OCI-LY1 (cell line): ENCODE measurements at regions not wholly inside any gene's neighbourhood (a gene's known extent, or its start where the extent isn't known, plus 50 kb on each side); places are given as distances from the start of the nearest gene placed in this dataset.

Experiments
- H2AFZ ChIP-seq: fragments of 200-600 bp; sonication (generic), shearing (Covaris generic); 2 replicates; pipeline ENCODE4 v1.6.0; 2014; ENCODE audit warnings: antibody characterized with exemption, mild to moderate bottlenecking, low read length
- H3F3A ChIP-seq: fragments of 200-600 bp; sonication (generic), shearing (Covaris generic); 2 replicates; pipeline ENCODE4 v1.6.0; 2014; ENCODE audit warnings: mild to moderate bottlenecking, antibody characterized with exemption, low read length, moderate library complexity; ENCODE audit not compliant: insufficient read depth
- H3K27ac ChIP-seq: fragments of 200-600 bp; sonication (generic); 2 replicates; pipeline ENCODE4 v1.5.1; 2014; ENCODE audit warnings: low read length, mixed run types, mild to moderate bottlenecking, low read depth; ENCODE audit not compliant: poor library complexity, severe bottlenecking
- H3K27me3 ChIP-seq: fragments of 200-600 bp; sonication (generic); 2 replicates; pipeline ENCODE4 v1.6.0; 2014; ENCODE audit warnings: antibody characterized with exemption, mild to moderate bottlenecking, low read length, moderate library complexity; ENCODE audit not compliant: insufficient read depth
- H3K36me3 ChIP-seq: fragments of 200-600 bp; sonication (generic); 2 replicates; pipeline ENCODE4 v1.6.1; 2014; ENCODE audit warnings: mild to moderate bottlenecking, antibody characterized with exemption, low read length, moderate library complexity, mixed read lengths; ENCODE audit not compliant: insufficient read depth
- H3K4me1 ChIP-seq: fragments of 200-600 bp; sonication (generic); 2 replicates; pipeline ENCODE4 v1.5.1; 2014; ENCODE audit warnings: mild to moderate bottlenecking, low read length, moderate library complexity; ENCODE audit not compliant: insufficient read depth, severe bottlenecking
- H3K4me2 ChIP-seq: fragments of 200-600 bp; sonication (generic), shearing (Covaris generic); 2 replicates; pipeline ENCODE4 v1.6.1; 2014; ENCODE audit warnings: low read length
- H3K4me3 ChIP-seq: fragments of 200-600 bp; sonication (generic); 2 replicates; pipeline ENCODE4 v1.5.1; 2014; ENCODE audit warnings: low read length, low read depth, mild to moderate bottlenecking, mixed read lengths; ENCODE audit not compliant: poor library complexity, severe bottlenecking
- H3K79me2 ChIP-seq: fragments of 200-600 bp; shearing (Covaris generic); 2 replicates; pipeline ENCODE4 v1.6.1; 2016; ENCODE audit warnings: mixed run types, low read length, mixed read lengths; ENCODE audit not compliant: insufficient read depth
- H3K9ac ChIP-seq: fragments of 200-600 bp; sonication (generic), shearing (Covaris generic); 2 replicates; pipeline ENCODE4 v1.6.1; 2014; ENCODE audit warnings: mild to moderate bottlenecking, low read length, mixed read lengths
- H3K9me2 ChIP-seq: fragments of 200-600 bp; sonication (generic), shearing (Covaris generic); 2 replicates; pipeline ENCODE4 v1.6.1; 2014; ENCODE audit warnings: low read depth, mild to moderate bottlenecking, low read length, mixed read lengths
- H3K9me3 ChIP-seq: fragments of 200-600 bp; shearing (Covaris generic); 2 replicates; pipeline ENCODE4 v1.6.1; 2014; ENCODE audit warnings: low read length, mixed read lengths
- H4K20me1 ChIP-seq: fragments of 200-600 bp; sonication (generic), shearing (Covaris generic); 2 replicates; pipeline ENCODE4 v1.6.0; 2016; ENCODE audit warnings: mild to moderate bottlenecking, low read length; ENCODE audit not compliant: insufficient read depth
- CTCF ChIP-seq: fragments of 200-600 bp; sonication (generic), shearing (Covaris generic); IDR thresholded peaks from 2 replicates; pipeline ENCODE4 v1.5.1; 2017; ENCODE audit warnings: mild to moderate bottlenecking, antibody characterized with exemption, low read length, moderate library complexity, mixed read lengths
- EZH2 ChIP-seq: fragments of 200-600 bp; sonication (generic), shearing (Covaris generic); IDR thresholded peaks from 2 replicates; pipeline ENCODE4 v1.8.0; 2017; ENCODE audit warnings: borderline replicate concordance, mixed run types, mild to moderate bottlenecking, antibody characterized with exemption, low read length, moderate library complexity, mixed read lengths

- H3F3A ChIP-seq: no peaks in the 10 kb centered on the region
Observed at GRCh38 chr10:105682911-105683310, 1041.8 kb downstream of the SORCS3 start.

DNA sequence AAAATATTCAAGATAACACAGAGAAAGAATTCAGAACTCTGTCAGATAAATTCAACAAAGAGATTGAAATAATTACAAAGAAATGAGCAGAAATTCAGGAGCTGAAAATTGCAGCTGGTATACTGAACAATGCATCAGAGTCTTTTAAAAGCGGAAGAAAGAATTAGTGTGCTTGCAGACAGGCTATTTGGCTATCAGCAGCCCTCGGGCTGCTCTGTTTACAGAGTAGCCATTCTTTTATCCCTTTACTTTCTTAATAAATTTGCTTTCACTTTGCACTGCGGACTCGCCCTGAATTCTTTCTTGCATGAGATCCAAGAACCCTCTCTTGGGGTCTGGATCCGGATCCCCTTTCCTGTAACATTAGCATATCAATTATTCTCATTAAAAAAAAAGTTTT lies 1040.0 kb downstream of the SORCS3 start:
- H3K4me3 ChIP-seq: no peak overlapping the region
- no peaks in the 10 kb centered on the region for H3K27me3 ChIP-seq
- H3K4me1 ChIP-seq: no peaks in the 10 kb centered on the region
- H3K9me2 ChIP-seq: no peaks in the 10 kb centered on the region
- H3K79me2 ChIP-seq: no peaks in the 10 kb centered on the region
- no peaks in the 10 kb centered on the region for H3K36me3 ChIP-seq
- H4K20me1 ChIP-seq: no peaks in the 10 kb centered on the region
- H3F3A ChIP-seq: no peaks in the 10 kb centered on the region
- TF ChIP-seq CTCF: no peak
- TF ChIP-seq EZH2: no peak
- H3K27ac ChIP-seq: no peak overlapping the region
- H3K9ac ChIP-seq: no peak overlapping the region
- H3K4me2 ChIP-seq: no peak overlapping the region
- no peak overlapping the region for H2AFZ ChIP-seq
- H3K9me3 ChIP-seq: no peaks in the 10 kb centered on the region

More at GRCh38 chr10:105682911-105683310, 1041.8 kb downstream of the SORCS3 start:
- H3K36me3 ChIP-seq: no peaks in the 10 kb centered on the region
- H3K9ac ChIP-seq: no peak overlapping the region
- no peaks in the 10 kb centered on the region for H3K9me3 ChIP-seq
- TF ChIP-seq CTCF: no peak
- TF ChIP-seq EZH2: no peak
- H2AFZ ChIP-seq: no peak overlapping the region
- no peak overlapping the region for H3K27ac ChIP-seq
- H4K20me1 ChIP-seq: no peaks in the 10 kb centered on the region
- no peaks in the 10 kb centered on the region for H3K27me3 ChIP-seq
- no peaks in the 10 kb centered on the region for H3K79me2 ChIP-seq
- no peaks in the 10 kb centered on the region for H3K4me1 ChIP-seq
- H3K4me3 ChIP-seq: no peak overlapping the region
- H3K4me2 ChIP-seq: no peak overlapping the region
- no peaks in the 10 kb centered on the region for H3K9me2 ChIP-seq

DNA sequence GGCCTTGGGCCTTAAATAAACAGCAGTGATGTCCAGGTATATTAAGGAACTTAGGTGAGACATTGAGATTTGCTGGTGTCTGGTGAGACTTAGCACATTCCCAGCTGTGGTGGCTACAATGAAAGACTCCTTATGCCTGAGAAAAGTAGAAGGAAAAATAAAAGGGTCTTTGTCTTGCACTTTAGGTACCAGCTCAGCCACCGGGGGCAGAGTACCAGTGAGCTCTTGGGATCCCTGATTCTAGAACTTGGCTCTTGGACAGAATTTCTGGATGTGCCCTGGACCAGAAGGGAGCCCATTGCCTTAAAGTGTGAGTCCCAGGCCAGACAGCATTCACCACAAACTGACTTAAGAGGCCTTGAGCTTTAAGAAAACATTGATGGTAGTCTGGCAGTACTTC lies 1038.7 kb downstream of the SORCS3 start:
- TF ChIP-seq EZH2: no peak
- H3K4me2 ChIP-seq: no peak overlapping the region
- H2AFZ ChIP-seq: no peak overlapping the region
- H3K36me3 ChIP-seq: no peaks in the 10 kb centered on the region
- no peak overlapping the region for H3K9ac ChIP-seq
- no peaks in the 10 kb centered on the region for H3K4me1 ChIP-seq
- H4K20me1 ChIP-seq: no peaks in the 10 kb centered on the region
- no peaks in the 10 kb centered on the region for H3K9me2 ChIP-seq
- no peaks in the 10 kb centered on the region for H3K9me3 ChIP-seq
- H3K27ac ChIP-seq: no peak overlapping the region
- no peak overlapping the region for H3K4me3 ChIP-seq
- no peaks in the 10 kb centered on the region for H3K27me3 ChIP-seq
- H3F3A ChIP-seq: no peaks in the 10 kb centered on the region
- H3K79me2 ChIP-seq: no peaks in the 10 kb centered on the region

- Histone ChIP-seq H4K20me1 (no peaks in the 10 kb centered on the region), H3K27ac (no peak overlapping the region), H3F3A (no peaks in the 10 kb centered on the region), H3K79me2 (no peaks in the 10 kb centered on the region), H2AFZ (no peak overlapping the region), H3K27me3 (no peaks in the 10 kb centered on the region), H3K9me2 (no peaks in the 10 kb centered on the region), H3K36me3 (no peaks in the 10 kb centered on the region), H3K9ac (no peak overlapping the region), H3K4me1 (no peaks in the 10 kb centered on the region), H3K9me3 (no peaks in the 10 kb centered on the region), H3K4me3 (no peak overlapping the region), H3K4me2 (no peak overlapping the region)
- TF ChIP-seq EZH2: no peak
- no peak for TF ChIP-seq CTCF
Observed at GRCh38 chr10:105675333-105675732, 1034.2 kb downstream of the SORCS3 start.
